ENCODE measurements at regions not wholly inside any gene's neighbourhood (a gene's known extent, or its start where the extent isn't known, plus 50 kb on each side); places are given as distances from the start of the nearest gene placed in this dataset.

DNA sequence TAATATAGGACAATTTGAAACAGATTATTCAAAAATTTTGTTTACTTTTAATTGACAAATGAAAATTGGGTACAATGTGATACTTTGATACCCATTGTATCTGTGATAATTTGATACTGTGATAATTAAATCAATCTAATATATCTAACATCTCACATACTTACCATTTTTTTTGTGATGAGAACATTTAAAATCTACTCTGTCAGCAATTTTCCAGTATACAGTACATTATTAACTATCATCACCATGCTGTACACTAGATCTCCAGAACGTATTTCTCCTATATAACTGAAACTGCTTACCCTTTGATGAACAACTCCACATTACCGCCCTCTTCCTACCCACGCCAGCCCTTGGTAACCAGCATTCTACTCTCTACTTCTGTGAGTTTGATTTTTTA, 139.7 kb upstream of the TFPI start:
- no peak for TF ChIP-seq EZH2phosphoT487 (IDR thresholded peaks at IDR 0.05; ENCODE audit: borderline replicate concordance, low read depth, low read length)
- TF ChIP-seq, protein P1, sequence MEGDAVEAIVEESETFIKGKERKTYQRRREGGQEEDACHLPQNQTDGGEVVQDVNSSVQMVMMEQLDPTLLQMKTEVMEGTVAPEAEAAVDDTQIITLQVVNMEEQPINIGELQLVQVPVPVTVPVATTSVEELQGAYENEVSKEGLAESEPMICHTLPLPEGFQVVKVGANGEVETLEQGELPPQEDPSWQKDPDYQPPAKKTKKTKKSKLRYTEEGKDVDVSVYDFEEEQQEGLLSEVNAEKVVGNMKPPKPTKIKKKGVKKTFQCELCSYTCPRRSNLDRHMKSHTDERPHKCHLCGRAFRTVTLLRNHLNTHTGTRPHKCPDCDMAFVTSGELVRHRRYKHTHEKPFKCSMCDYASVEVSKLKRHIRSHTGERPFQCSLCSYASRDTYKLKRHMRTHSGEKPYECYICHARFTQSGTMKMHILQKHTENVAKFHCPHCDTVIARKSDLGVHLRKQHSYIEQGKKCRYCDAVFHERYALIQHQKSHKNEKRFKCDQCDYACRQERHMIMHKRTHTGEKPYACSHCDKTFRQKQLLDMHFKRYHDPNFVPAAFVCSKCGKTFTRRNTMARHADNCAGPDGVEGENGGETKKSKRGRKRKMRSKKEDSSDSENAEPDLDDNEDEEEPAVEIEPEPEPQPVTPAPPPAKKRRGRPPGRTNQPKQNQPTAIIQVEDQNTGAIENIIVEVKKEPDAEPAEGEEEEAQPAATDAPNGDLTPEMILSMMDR (conservative IDR thresholded peaks at IDR 0.05; ENCODE audit: low read length) = no peak

Measured in OCI-LY7 (cell line).